GM19324 (cell line): ENCODE measurements at regions not wholly inside any gene's neighbourhood (a gene's known extent, or its start where the extent isn't known, plus 50 kb on each side); places are given as distances from the start of the nearest gene placed in this dataset.

Experiments
- ATAC-seq: cut with Tn5 transposase; IDR thresholded peaks from one replicate; pipeline ENCODE4 v1.9.1; 2021; ENCODE audit warnings: mild to moderate bottlenecking, moderate library complexity; ENCODE audit not compliant: unreplicated experiment, low FRiP score

GRCh38 chr22:48889209-48889830 is 938.4 kb downstream of the BRD1 start:
- ATAC-seq, result no peak

- no peak for ATAC-seq
These were observed 939.0 kb downstream of the BRD1 start for GRCh38 chr22:48888466-48889208.

GRCh38 chr22:48887394-48888332 is 940.0 kb downstream of the BRD1 start:
- ATAC-seq, result no peak

GRCh38 chr22:48886604-48887393 is 940.9 kb downstream of the BRD1 start:
- ATAC-seq, result no peak

GRCh38 chr22:48885919-48886305 is 941.8 kb downstream of the BRD1 start:
- ATAC-seq, result no peak

GRCh38 chr22:48885271-48885918 is 942.3 kb downstream of the BRD1 start:
- no peak for ATAC-seq

- ATAC-seq, result no peak
These were observed 942.9 kb downstream of the BRD1 start for GRCh38 chr22:48884786-48885185.

- no peak for ATAC-seq
These were observed 943.3 kb downstream of the BRD1 start for GRCh38 chr22:48884324-48884723.

- no peak for ATAC-seq
These were observed 944.3 kb downstream of the BRD1 start for GRCh38 chr22:48883211-48883960.

- ATAC-seq, result no peak
These were observed 945.0 kb downstream of the BRD1 start for GRCh38 chr22:48882636-48883200.

GRCh38 chr22:48881326-48881980 is 946.2 kb downstream of the BRD1 start:
- ATAC-seq, result no peak

- ATAC-seq, result no peak
These were observed 946.9 kb downstream of the BRD1 start for GRCh38 chr22:48880749-48881148.

GRCh38 chr22:48876951-48877350 is 950.7 kb downstream of the BRD1 start:
- no peak for ATAC-seq

- ATAC-seq, result no peak
These were observed 952.7 kb downstream of the BRD1 start for GRCh38 chr22:48874956-48875355.

GRCh38 chr22:48873191-48873520 is 954.5 kb downstream of the BRD1 start:
- no peak for ATAC-seq

GRCh38 chr22:48872271-48873190 is 955.1 kb downstream of the BRD1 start:
- no peak for ATAC-seq

- ATAC-seq, result no peak
These were observed 956.4 kb downstream of the BRD1 start for GRCh38 chr22:48871176-48871840.
